ENCODE measurements at regions not wholly inside any gene's neighbourhood (a gene's known extent, or its start where the extent isn't known, plus 50 kb on each side); places are given as distances from the start of the nearest gene placed in this dataset.
"Not testable (repeated sequence)": the region's sequence is repeated elsewhere in the genome, so short reads cannot be mapped to it uniquely, and the experiment has no call there.

GRCh38 chr5:103389846-103390245 is 131.3 kb downstream of the MACIR start:
- no peak overlapping the region for H3K4me3 ChIP-seq
- peaks cover 28 to 35% of the 10 kb centered on the region in 2 donors for H3K4me1 ChIP-seq (replicated peaks in 1 of 2)
- 0 to 87% (median 13%) methylated on average over 1 to 3 of the region's 3 CpGs; no CpG with 5 or more reads in 2 of the 10 experiments for WGBS, 10 experiments
- peak in 5 of 8 experiments; percentile 77 to 92 (median 85) for ATAC-seq (replicated peaks in 6 of 8)
- H3K27ac ChIP-seq: peak overlapping the region in 1 of 2 donors; percentile 5
- in situ Hi-C loops (cut with MboI; ENCODE audit: low pct_unique_long_range_greater_than_20kb in 2 of 9, low sequenced_read_pairs in 9 of 9, unreplicated experiment in 9 of 9): no loop called here

GRCh38 chr5:103389357-103389756 is 130.8 kb downstream of the MACIR start:
- H3K4me1 ChIP-seq (replicated peaks in 1 of 2): peaks cover 28 to 35% of the 10 kb centered on the region in 2 donors
- ATAC-seq (replicated peaks in 6 of 8): peak in 5 of 8 experiments; percentile 40 to 49 (median 45)
- H3K27ac ChIP-seq: peak overlapping the region in 1 of 2 donors; percentile 5
- 28 to 60% (median 56%) methylated on average over 1 to 2 of the region's 2 CpGs; no CpG with 5 or more reads in 7 of the 10 experiments for WGBS, 10 experiments
- in situ Hi-C loops (cut with MboI; ENCODE audit: low pct_unique_long_range_greater_than_20kb in 2 of 9, low sequenced_read_pairs in 9 of 9, unreplicated experiment in 9 of 9): no loop called here
- H3K4me3 ChIP-seq: no peak overlapping the region

GRCh38 chr5:103385722-103386121 is 127.2 kb downstream of the MACIR start:
- Histone ChIP-seq H3K4me1 (replicated peaks in 1 of 2) (peaks cover 16 to 26% of the 10 kb centered on the region in 2 donors), H3K27ac (no peak overlapping the region), H3K4me3 (no peak overlapping the region)
- in situ Hi-C loops (cut with MboI; ENCODE audit: low pct_unique_long_range_greater_than_20kb in 2 of 9, low sequenced_read_pairs in 9 of 9, unreplicated experiment in 9 of 9): no loop called here
- ATAC-seq (replicated peaks in 6 of 8): peak in 1 of 8 experiments; percentile 22

GRCh38 chr5:103377638-103378037 is 119.1 kb downstream of the MACIR start:
- WGBS, 10 experiments: 33 to 100% (median 82%) methylated on average over 2 to 3 of the region's 4 CpGs; no CpG with 5 or more reads in 2 of the 10 experiments
- peaks cover 14% of the 10 kb centered on the region in 2 donors for H3K4me1 ChIP-seq (replicated peaks in 1 of 2)
- H3K27ac ChIP-seq; ATAC-seq (replicated peaks in 6 of 8); H3K4me3 ChIP-seq; in situ Hi-C loops (cut with MboI; ENCODE audit: low pct_unique_long_range_greater_than_20kb in 2 of 9, low sequenced_read_pairs in 9 of 9, unreplicated experiment in 9 of 9): not testable (repeated sequence)

GRCh38 chr5:103375863-103376591 is 117.5 kb downstream of the MACIR start:
- no peak overlapping the region for H3K4me3 ChIP-seq
- no peak overlapping the region for H3K27ac ChIP-seq
- peaks cover 15 to 16% of the 10 kb centered on the region in 2 donors for H3K4me1 ChIP-seq (replicated peaks in 1 of 2)
- in situ Hi-C loops (cut with MboI; ENCODE audit: low pct_unique_long_range_greater_than_20kb in 2 of 9, low sequenced_read_pairs in 9 of 9, unreplicated experiment in 9 of 9): no loop called here
- WGBS, 10 experiments: 69 to 100% (median 100%) methylated on average over 1 to 3 of the region's 3 CpGs; no CpG with 5 or more reads in 3 of the 10 experiments
- no peak for ATAC-seq (replicated peaks in 6 of 8)

- in situ Hi-C loops (cut with MboI; ENCODE audit: low pct_unique_long_range_greater_than_20kb in 2 of 9, low sequenced_read_pairs in 9 of 9, unreplicated experiment in 9 of 9): no loop called here
- 25 to 100% (median 80%) methylated on average over 1 of the region's 1 CpG; no CpG with 5 or more reads in 2 of the 10 experiments for WGBS, 10 experiments
- H3K27ac ChIP-seq: no peak overlapping the region
- ATAC-seq (replicated peaks in 6 of 8): peak in 2 of 8 experiments; percentile 4 to 49
- peaks cover 15 to 16% of the 10 kb centered on the region in 2 donors for H3K4me1 ChIP-seq (replicated peaks in 1 of 2)
- no peak overlapping the region for H3K4me3 ChIP-seq
These were observed 116.8 kb downstream of the MACIR start for GRCh38 chr5:103375350-103375749.

GRCh38 chr5:103374473-103374963 is 116.0 kb downstream of the MACIR start:
- H3K27ac ChIP-seq: no peak overlapping the region
- in situ Hi-C loops (cut with MboI; ENCODE audit: low pct_unique_long_range_greater_than_20kb in 2 of 9, low sequenced_read_pairs in 9 of 9, unreplicated experiment in 9 of 9): no loop called here

GRCh38 chr5:103373597-103374472 is 115.3 kb downstream of the MACIR start:
- ATAC-seq (replicated peaks in 6 of 8): peak in 5 of 8 experiments; percentile 32 to 93 (median 79)
- no peak overlapping the region for H3K4me3 ChIP-seq
- in situ Hi-C loops (cut with MboI; ENCODE audit: low pct_unique_long_range_greater_than_20kb in 2 of 9, low sequenced_read_pairs in 9 of 9, unreplicated experiment in 9 of 9): no loop called here
- no peak overlapping the region for H3K27ac ChIP-seq
- peaks cover 15 to 16% of the 10 kb centered on the region in 2 donors for H3K4me1 ChIP-seq (replicated peaks in 1 of 2)
- WGBS, 10 experiments: 42 to 83% (median 63%) methylated on average over 2 to 9 of the region's 9 CpGs; no CpG with 5 or more reads in 3 of the 10 experiments

More at GRCh38 chr5:103374473-103374963, 116.0 kb downstream of the MACIR start:
- 0 to 91% (median 62%) methylated on average over 1 to 4 of the region's 4 CpGs for WGBS, 10 experiments
- Histone ChIP-seq H3K4me1 (replicated peaks in 1 of 2) (peaks cover 15 to 16% of the 10 kb centered on the region in 2 donors), H3K4me3 (no peak overlapping the region)
- ATAC-seq (replicated peaks in 6 of 8): no peak

GRCh38 chr5:103371046-103371607 is 112.6 kb downstream of the MACIR start:
- no peak overlapping the region for H3K27ac ChIP-seq
- peaks cover 15 to 16% of the 10 kb centered on the region in 2 donors for H3K4me1 ChIP-seq (replicated peaks in 1 of 2)
- ATAC-seq (replicated peaks in 6 of 8): peak in 3 of 8 experiments; percentile 5 to 31 (median 21)
- H3K4me3 ChIP-seq: no peak overlapping the region
- 7 to 100% (median 63%) methylated on average over 1 to 2 of the region's 2 CpGs for WGBS, 10 experiments
- in situ Hi-C loops (cut with MboI; ENCODE audit: low pct_unique_long_range_greater_than_20kb in 2 of 9, low sequenced_read_pairs in 9 of 9, unreplicated experiment in 9 of 9): no loop called here

- H3K4me3 ChIP-seq: no peak overlapping the region
- H3K27ac ChIP-seq: no peak overlapping the region
- WGBS, 10 experiments: 75 to 100% (median 92%) methylated on average over 1 to 2 of the region's 2 CpGs; no CpG with 5 or more reads in 7 of the 10 experiments
- H3K4me1 ChIP-seq (replicated peaks in 1 of 2): peaks cover 11 to 13% of the 10 kb centered on the region in 2 donors
- in situ Hi-C loops (cut with MboI; ENCODE audit: low pct_unique_long_range_greater_than_20kb in 2 of 9, low sequenced_read_pairs in 9 of 9, unreplicated experiment in 9 of 9): no loop called here
- no peak for ATAC-seq (replicated peaks in 6 of 8)
These were observed 110.9 kb downstream of the MACIR start for GRCh38 chr5:103369125-103370120.

- Histone ChIP-seq H3K4me1 (replicated peaks in 1 of 2) (peaks cover 2 to 3% of the 10 kb centered on the region in 2 donors), H3K4me3 (no peak overlapping the region), H3K27ac (no peak overlapping the region)
- in situ Hi-C loops (cut with MboI; ENCODE audit: low pct_unique_long_range_greater_than_20kb in 2 of 9, low sequenced_read_pairs in 9 of 9, unreplicated experiment in 9 of 9): no loop called here
- WGBS, 10 experiments: 17 to 90% (median 67%) methylated on average over 1 to 2 of the region's 2 CpGs; no CpG with 5 or more reads in 5 of the 10 experiments
- no peak for ATAC-seq (replicated peaks in 6 of 8)
These were observed 109.1 kb downstream of the MACIR start for GRCh38 chr5:103367702-103368101.
